GM12891 (cell line): ENCODE measurements at regions not wholly inside any gene's neighbourhood (a gene's known extent, or its start where the extent isn't known, plus 50 kb on each side); places are given as distances from the start of the nearest gene placed in this dataset.

Experiments
- POLR2A ChIP-seq: IDR thresholded peaks from 2 replicates; pipeline ENCODE4 v1.6.1; 2011; ENCODE audit warnings: low read depth, low read length, control low read depth
- POLR2AphosphoS5 ChIP-seq: IDR thresholded peaks from 2 replicates; pipeline ENCODE4 v1.6.1; 2011; ENCODE audit warnings: low read depth, low read length, control low read depth
- TAF1 ChIP-seq: IDR thresholded peaks from 2 replicates; pipeline ENCODE4 v1.6.1; 2011; ENCODE audit warnings: low read depth, low read length, control low read depth

GRCh38 chr6:81896525-81897503, 144.3 kb upstream of the TENT5A start:
- TF ChIP-seq POLR2A: no peak
- TF ChIP-seq POLR2AphosphoS5: no peak
- no peak for TF ChIP-seq TAF1
